Cardiac muscle cell (in vitro differentiated cells and primary cell): ENCODE measurements at regions not wholly inside any gene's neighbourhood (a gene's known extent, or its start where the extent isn't known, plus 50 kb on each side); places are given as distances from the start of the nearest gene placed in this dataset.

Experiments
- DNase-seq, 2 donors: peaks; one replicate each; pipeline versions ENCODE4 v3.0.0 to v3.0.0-alpha.2; 2010 to 2017; ENCODE audit warnings: low read depth in 1 of 2, low spot score in 1 of 2
- H3K27ac ChIP-seq: fragments of 200-600 bp; sonication (generic); 2 replicates; pipeline ENCODE4 v1.5.1; 2016
- H3K27me3 ChIP-seq: fragments of 200-600 bp; sonication (generic); 2 replicates; pipeline ENCODE4 v1.6.0; 2016; ENCODE audit warnings: control low read depth
- H3K36me3 ChIP-seq: fragments of 200-600 bp; sonication (generic); 2 replicates; pipeline ENCODE4 v1.5.1; 2016; ENCODE audit warnings: control low read depth
- H3K4me1 ChIP-seq: fragments of 200-600 bp; sonication (generic); 2 replicates; pipeline ENCODE4 v1.8.1; 2017; ENCODE audit warnings: low read depth, mild to moderate bottlenecking, mixed run types
- H3K4me3 ChIP-seq: fragments of 200-600 bp; sonication (generic); 2 replicates; pipeline ENCODE4 v1.5.1; 2016; ENCODE audit warnings: mild to moderate bottlenecking
- H3K9me3 ChIP-seq: fragments of 200-600 bp; sonication (generic); 2 replicates; pipeline ENCODE4 v1.5.1; 2017; ENCODE audit warnings: low read depth, mild to moderate bottlenecking, control low read depth
- TF ChIP-seq, protein P1 (sequence below): IDR thresholded peaks from 2 replicates; pipeline ENCODE4 v1.5.1; 2012; ENCODE audit warnings: low read depth, mild to moderate bottlenecking, low read length

DNA sequence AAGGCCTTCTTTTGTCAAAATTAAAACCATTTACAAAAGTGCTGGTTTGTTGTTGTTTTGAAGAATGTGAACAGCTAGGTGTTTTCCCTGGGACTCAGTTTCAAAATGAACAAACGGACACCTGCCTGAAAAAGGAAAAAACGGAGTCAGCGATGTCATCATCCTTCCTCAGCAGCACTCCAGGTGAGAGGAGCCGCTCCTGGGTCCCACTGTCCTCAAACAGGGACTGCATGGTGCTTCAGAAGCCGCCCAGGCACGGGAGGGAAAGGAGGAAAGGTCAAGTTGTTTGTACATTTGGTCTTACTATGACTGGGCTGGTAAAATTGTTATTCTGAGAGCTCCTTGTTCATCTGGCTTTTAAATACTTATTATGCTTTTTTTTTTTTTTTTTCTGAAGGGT, 69.0 kb upstream of the ZSWIM6 start:
- Histone ChIP-seq H3K27me3 (no peaks in the 10 kb centered on the region), H3K9me3 (no peaks in the 10 kb centered on the region), H3K27ac (no peak overlapping the region), H3K4me3 (no peak overlapping the region), H3K36me3 (no peaks in the 10 kb centered on the region), H3K4me1 (no peaks in the 10 kb centered on the region)
- no peak for DNase-seq
- TF ChIP-seq, protein P1, sequence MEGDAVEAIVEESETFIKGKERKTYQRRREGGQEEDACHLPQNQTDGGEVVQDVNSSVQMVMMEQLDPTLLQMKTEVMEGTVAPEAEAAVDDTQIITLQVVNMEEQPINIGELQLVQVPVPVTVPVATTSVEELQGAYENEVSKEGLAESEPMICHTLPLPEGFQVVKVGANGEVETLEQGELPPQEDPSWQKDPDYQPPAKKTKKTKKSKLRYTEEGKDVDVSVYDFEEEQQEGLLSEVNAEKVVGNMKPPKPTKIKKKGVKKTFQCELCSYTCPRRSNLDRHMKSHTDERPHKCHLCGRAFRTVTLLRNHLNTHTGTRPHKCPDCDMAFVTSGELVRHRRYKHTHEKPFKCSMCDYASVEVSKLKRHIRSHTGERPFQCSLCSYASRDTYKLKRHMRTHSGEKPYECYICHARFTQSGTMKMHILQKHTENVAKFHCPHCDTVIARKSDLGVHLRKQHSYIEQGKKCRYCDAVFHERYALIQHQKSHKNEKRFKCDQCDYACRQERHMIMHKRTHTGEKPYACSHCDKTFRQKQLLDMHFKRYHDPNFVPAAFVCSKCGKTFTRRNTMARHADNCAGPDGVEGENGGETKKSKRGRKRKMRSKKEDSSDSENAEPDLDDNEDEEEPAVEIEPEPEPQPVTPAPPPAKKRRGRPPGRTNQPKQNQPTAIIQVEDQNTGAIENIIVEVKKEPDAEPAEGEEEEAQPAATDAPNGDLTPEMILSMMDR = no peak

DNA sequence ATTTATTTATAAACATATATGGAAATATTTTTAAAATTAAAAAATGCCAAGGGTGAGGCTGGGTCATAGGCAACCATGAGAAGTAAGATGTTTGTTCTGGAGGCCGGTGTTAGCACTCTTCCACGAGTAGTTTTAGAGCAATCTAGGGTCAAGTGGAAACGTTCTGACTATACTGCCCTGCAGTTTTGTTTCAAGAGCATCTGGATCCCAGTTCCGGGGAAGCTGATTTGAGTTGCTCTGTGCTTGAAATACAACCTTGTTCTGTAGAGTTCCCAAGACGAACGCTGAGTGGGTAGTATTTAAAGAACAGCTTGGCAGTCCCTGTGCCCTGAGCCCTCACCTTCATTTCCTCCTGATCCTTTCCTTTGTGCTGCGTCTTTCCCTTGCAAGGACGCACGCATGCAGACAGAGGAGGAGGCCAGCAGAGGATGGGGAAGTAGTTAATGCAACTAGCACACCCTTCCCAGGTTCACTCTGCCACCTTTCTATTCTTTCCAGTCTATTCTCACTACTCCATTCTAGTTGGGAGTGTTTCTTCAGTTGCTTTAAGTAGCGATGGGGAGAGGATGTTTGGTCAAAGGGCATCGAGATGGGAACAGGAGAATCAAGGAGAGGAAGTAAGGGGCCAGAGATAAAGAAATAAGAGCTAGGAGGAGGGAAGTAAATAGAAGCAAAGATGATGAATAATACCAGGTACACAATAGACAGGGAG, 68.3 kb upstream of the ZSWIM6 start:
- no peaks in the 10 kb centered on the region for H3K4me1 ChIP-seq
- no peak overlapping the region for H3K27ac ChIP-seq
- H3K27me3 ChIP-seq = no peaks in the 10 kb centered on the region
- peak in 1 of 2 donors; percentile 15 for DNase-seq
- no peaks in the 10 kb centered on the region for H3K36me3 ChIP-seq
- H3K9me3 ChIP-seq = no peaks in the 10 kb centered on the region
- H3K4me3 ChIP-seq = no peak overlapping the region
- TF ChIP-seq, protein P1 = no peak

DNA sequence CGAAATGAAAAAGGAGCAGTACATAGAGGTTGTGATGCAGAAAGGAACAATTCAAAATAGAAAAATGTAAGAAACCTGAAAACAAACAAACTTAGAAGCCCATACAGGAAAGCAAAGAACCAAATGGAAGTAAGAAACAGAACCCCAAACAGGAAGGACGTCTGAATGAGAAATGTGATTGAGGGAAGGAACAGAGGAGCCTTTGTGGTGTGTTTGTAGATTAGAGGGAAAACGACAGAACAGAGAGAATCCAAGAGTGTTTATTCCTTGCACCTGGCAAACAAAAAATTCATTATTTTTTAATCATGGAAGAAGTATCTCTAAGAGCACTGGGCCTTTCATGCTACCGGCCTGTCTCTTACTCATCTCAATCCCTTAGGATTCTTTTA, 67.8 kb upstream of the ZSWIM6 start:
- Histone ChIP-seq H3K27me3 (no peaks in the 10 kb centered on the region), H3K36me3 (no peaks in the 10 kb centered on the region), H3K27ac (no peak overlapping the region), H3K4me3 (no peak overlapping the region), H3K9me3 (no peaks in the 10 kb centered on the region), H3K4me1 (no peaks in the 10 kb centered on the region)
- TF ChIP-seq, protein P1 = no peak
- DNase-seq = no peak

DNA sequence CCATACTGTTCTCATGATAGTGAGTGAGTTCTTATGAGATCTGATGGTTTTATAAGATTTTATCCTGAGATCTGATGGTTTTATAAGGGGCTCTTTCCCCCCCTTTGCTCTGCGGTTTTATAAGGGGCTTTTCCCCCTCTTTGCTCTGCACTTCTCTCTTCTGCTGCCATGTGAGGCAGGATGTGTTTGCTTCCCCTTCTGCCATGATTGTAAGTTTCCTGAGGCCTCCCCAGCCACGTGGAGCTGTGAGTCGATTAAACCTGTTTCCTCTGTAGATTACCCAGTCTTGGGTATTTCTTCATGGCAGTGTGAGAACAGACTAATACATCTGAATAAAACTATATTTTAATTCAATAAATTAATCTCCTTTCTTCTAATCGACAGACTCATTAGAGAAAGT, 64.9 kb upstream of the ZSWIM6 start:
- H3K36me3 ChIP-seq = no peaks in the 10 kb centered on the region
- H3K27ac ChIP-seq = no peak overlapping the region
- H3K4me3 ChIP-seq = no peak overlapping the region
- DNase-seq = no peak
- H3K27me3 ChIP-seq = no peaks in the 10 kb centered on the region
- TF ChIP-seq, protein P1 = no peak
- no peaks in the 10 kb centered on the region for H3K4me1 ChIP-seq
- no peaks in the 10 kb centered on the region for H3K9me3 ChIP-seq

DNA sequence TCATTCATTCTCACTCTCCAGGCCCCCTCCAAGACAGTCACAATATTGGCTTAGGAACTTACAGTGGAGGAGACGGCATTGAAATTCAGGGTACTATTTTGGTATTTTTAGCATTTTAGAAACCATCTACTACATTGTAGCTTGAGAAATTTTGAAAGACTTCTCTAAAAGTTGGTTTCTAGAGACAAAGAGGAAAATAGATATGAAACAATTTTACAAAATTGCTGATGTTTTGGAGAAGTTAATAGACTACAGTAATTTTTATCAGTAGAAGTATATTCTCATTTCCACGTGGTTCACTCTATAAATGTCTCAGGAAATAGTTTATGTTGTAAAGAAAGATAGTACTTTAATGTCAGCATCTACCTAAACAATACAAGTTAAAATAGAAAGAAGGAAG, 63.2 kb upstream of the ZSWIM6 start:
- H3K36me3 ChIP-seq = no peaks in the 10 kb centered on the region
- no peak overlapping the region for H3K4me3 ChIP-seq
- TF ChIP-seq, protein P1 = no peak
- no peaks in the 10 kb centered on the region for H3K9me3 ChIP-seq
- no peak for DNase-seq
- no peaks in the 10 kb centered on the region for H3K4me1 ChIP-seq
- no peaks in the 10 kb centered on the region for H3K27me3 ChIP-seq
- H3K27ac ChIP-seq = no peak overlapping the region
